Fibroblast of skin of left biceps (primary cell): ENCODE measurements at regions not wholly inside any gene's neighbourhood (a gene's known extent, or its start where the extent isn't known, plus 50 kb on each side); places are given as distances from the start of the nearest gene placed in this dataset.
"Not testable (repeated sequence)": the region's sequence is repeated elsewhere in the genome, so short reads cannot be mapped to it uniquely, and the experiment has no call there.

Experiments
- DNase-seq, 2 experiments: peaks; one replicate each; pipeline ENCODE4 v3.0.0-alpha.2; 2013; ENCODE audit warnings: low read depth in 2 of 2

GRCh38 chr5:167392240-167392639, 899.2 kb upstream of the WWC1 start:
- no peak for DNase-seq

- no peak for DNase-seq
Measured at GRCh38 chr5:167393358-167393757, 898.1 kb upstream of the WWC1 start.

GRCh38 chr5:167402671-167403070, 888.8 kb upstream of the WWC1 start:
- no peak for DNase-seq

- DNase-seq = peak in 1 of 2 experiments; percentile 28
Measured at GRCh38 chr5:167406513-167406912, 884.9 kb upstream of the WWC1 start.

GRCh38 chr5:167412556-167412955, 878.9 kb upstream of the WWC1 start:
- peak; percentile 64 to 74 for DNase-seq

- DNase-seq = no peak
Measured at GRCh38 chr5:167413506-167413905, 877.9 kb upstream of the WWC1 start.

GRCh38 chr5:167414611-167415010, 876.8 kb upstream of the WWC1 start:
- DNase-seq = no peak

GRCh38 chr5:167415779-167416746, 875.4 kb upstream of the WWC1 start:
- no peak for DNase-seq

- DNase-seq = no peak
Measured at GRCh38 chr5:167417662-167418061, 873.8 kb upstream of the WWC1 start.

GRCh38 chr5:167425161-167425560, 866.3 kb upstream of the WWC1 start:
- DNase-seq = no peak

GRCh38 chr5:167426501-167426900, 864.9 kb upstream of the WWC1 start:
- DNase-seq = no peak

GRCh38 chr5:167427641-167428040, 863.8 kb upstream of the WWC1 start:
- not testable (repeated sequence) for DNase-seq

GRCh38 chr5:167440846-167441245, 850.6 kb upstream of the WWC1 start:
- no peak for DNase-seq

GRCh38 chr5:167442922-167443321, 848.5 kb upstream of the WWC1 start:
- DNase-seq = no peak

- no peak for DNase-seq
Measured at GRCh38 chr5:167447466-167448375, 843.7 kb upstream of the WWC1 start.

GRCh38 chr5:167448376-167448775, 843.1 kb upstream of the WWC1 start:
- DNase-seq = no peak

GRCh38 chr5:167451076-167451475, 840.4 kb upstream of the WWC1 start:
- peak; percentile 66 to 70 for DNase-seq

- peak; percentile 56 to 62 for DNase-seq
Measured at GRCh38 chr5:167452136-167452535, 839.3 kb upstream of the WWC1 start.

- peak; percentile 60 to 66 for DNase-seq
Measured at GRCh38 chr5:167453246-167454030, 838.0 kb upstream of the WWC1 start.

GRCh38 chr5:167458412-167458811, 833.0 kb upstream of the WWC1 start:
- no peak for DNase-seq

GRCh38 chr5:167460449-167461020, 830.9 kb upstream of the WWC1 start:
- DNase-seq = no peak
